Ishikawa (cell line): ENCODE measurements at regions not wholly inside any gene's neighbourhood (a gene's known extent, or its start where the extent isn't known, plus 50 kb on each side); places are given as distances from the start of the nearest gene placed in this dataset.

ENCODE experiments used
- CEBPB ChIP-seq: IDR thresholded peaks from 2 replicates; pipeline ENCODE4 v1.6.1; 2012
- CREB1 ChIP-seq: IDR thresholded peaks from 2 replicates; pipeline ENCODE4 v1.6.1; 2012; ENCODE audit warnings: low read depth
- EGR1 ChIP-seq: IDR thresholded peaks from 2 replicates; pipeline ENCODE4 v1.6.1; 2012
- EP300 ChIP-seq: IDR thresholded peaks from 2 replicates; pipeline ENCODE4 v1.6.1; 2012; ENCODE audit warnings: borderline replicate concordance
- FOXM1 ChIP-seq: IDR thresholded peaks from 2 replicates; pipeline ENCODE4 v1.6.1; 2012; ENCODE audit warnings: low read depth, borderline replicate concordance
- MAX ChIP-seq: IDR thresholded peaks from 2 replicates; pipeline ENCODE4 v1.6.1; 2012
- NFIC ChIP-seq: IDR thresholded peaks from 2 replicates; pipeline ENCODE4 v1.6.1; 2012
- RAD21 ChIP-seq: IDR thresholded peaks from 2 replicates; pipeline ENCODE4 v1.6.1; 2012; ENCODE audit warnings: low read depth
- REST ChIP-seq: IDR thresholded peaks from 2 replicates; pipeline ENCODE4 v1.6.1; 2012; ENCODE audit warnings: low read depth, mild to moderate bottlenecking
- TAF1 ChIP-seq: IDR thresholded peaks from 2 replicates; pipeline ENCODE4 v1.6.1; 2012; ENCODE audit warnings: low read depth, mild to moderate bottlenecking
- TCF12 ChIP-seq: IDR thresholded peaks from 2 replicates; pipeline ENCODE4 v1.6.1; 2012; ENCODE audit warnings: low read depth
- TEAD4 ChIP-seq: IDR thresholded peaks from 2 replicates; pipeline ENCODE4 v1.6.1; 2012
- USF1 ChIP-seq: IDR thresholded peaks from 2 replicates; pipeline ENCODE4 v1.6.1; 2012
- YY1 ChIP-seq: IDR thresholded peaks from 2 replicates; pipeline ENCODE4 v1.6.1; 2012; ENCODE audit warnings: low read depth
- ZBTB7A ChIP-seq: IDR thresholded peaks from 2 replicates; pipeline ENCODE4 v1.6.1; 2012; ENCODE audit warnings: low read depth

GRCh38 chr2:215531284-215531683 lies 95.4 kb upstream of the FN1 start:
- no peak for TF ChIP-seq FOXM1
- no peak for TF ChIP-seq CEBPB
- no peak for TF ChIP-seq EP300
- no peak for TF ChIP-seq TAF1
- no peak for TF ChIP-seq ZBTB7A
- TF ChIP-seq MAX: no peak
- TF ChIP-seq REST: no peak
- TF ChIP-seq EGR1: no peak
- TF ChIP-seq TCF12: no peak

GRCh38 chr2:215530191-215530968 lies 94.5 kb upstream of the FN1 start:
- TF ChIP-seq USF1: no peak
- no peak for TF ChIP-seq TAF1
- no peak for TF ChIP-seq YY1
- no peak for TF ChIP-seq TCF12
- TF ChIP-seq CREB1: no peak
- no peak for TF ChIP-seq FOXM1
- TF ChIP-seq EP300: no peak
- no peak for TF ChIP-seq NFIC
- no peak for TF ChIP-seq MAX

- TF ChIP-seq NFIC (no peak), ZBTB7A (no peak), TAF1 (no peak), USF1 (no peak), CREB1 (no peak)
Observed at GRCh38 chr2:215529271-215529670, 93.4 kb upstream of the FN1 start.

- TF ChIP-seq TAF1 (no peak), USF1 (no peak), ZBTB7A (no peak), EGR1 (no peak), EP300 (no peak), TCF12 (no peak), RAD21 (no peak), TEAD4 (no peak), FOXM1 (no peak), YY1 (no peak), NFIC (no peak), CREB1 (no peak), CEBPB (no peak), REST (no peak), MAX (no peak)
Observed at GRCh38 chr2:215528555-215528954, 92.7 kb upstream of the FN1 start.

- TF ChIP-seq CREB1: no peak
- no peak for TF ChIP-seq TAF1
- TF ChIP-seq MAX: no peak
- TF ChIP-seq RAD21: no peak
Observed at GRCh38 chr2:215527736-215528135, 91.9 kb upstream of the FN1 start.

- TF ChIP-seq RAD21 (no peak), MAX (no peak), NFIC (no peak), TCF12 (no peak), USF1 (no peak), EP300 (no peak), CEBPB (no peak), CREB1 (no peak), REST (no peak), EGR1 (no peak), ZBTB7A (no peak), TAF1 (no peak), FOXM1 (no peak), TEAD4 (no peak)
Observed at GRCh38 chr2:215526341-215526740, 90.5 kb upstream of the FN1 start.
